OCI-LY7 (cell line): ENCODE measurements at regions not wholly inside any gene's neighbourhood (a gene's known extent, or its start where the extent isn't known, plus 50 kb on each side); places are given as distances from the start of the nearest gene placed in this dataset.

Experiments
- CTCF ChIP-seq: fragments of 200-600 bp; sonication (generic); conservative IDR thresholded peaks from 2 replicates; pipeline ENCODE4 v1.5.1; 2014; ENCODE audit warnings: mild to moderate bottlenecking, antibody characterized with exemption, low read length, moderate library complexity, mixed read lengths
- EZH2phosphoT487 ChIP-seq: fragments of 200-600 bp; sonication (generic); IDR thresholded peaks from 2 replicates; pipeline ENCODE4 v1.6.1; 2018; ENCODE audit warnings: low read depth, borderline replicate concordance, mild to moderate bottlenecking, mixed run types, antibody characterized with exemption, low read length, moderate library complexity, mixed read lengths

GRCh38 chr2:16318474-16319195 is 347.0 kb downstream of the CYRIA start:
- TF ChIP-seq CTCF (no peak), EZH2phosphoT487 (no peak)
